Endothelial cell of umbilical vein (primary cell): ENCODE measurements at regions not wholly inside any gene's neighbourhood (a gene's known extent, or its start where the extent isn't known, plus 50 kb on each side); places are given as distances from the start of the nearest gene placed in this dataset.
"Not testable (repeated sequence)": the region's sequence is repeated elsewhere in the genome, so short reads cannot be mapped to it uniquely, and the experiment has no call there.

Source experiments
- POLR2A ChIP-seq: IDR thresholded peaks from 2 replicates; pipeline ENCODE4 v1.6.1; 2012; ENCODE audit warnings: low read depth, mild to moderate bottlenecking, control low read depth, low read length
- POLR2AphosphoS5 ChIP-seq: IDR thresholded peaks from 2 replicates; pipeline ENCODE4 v1.6.1; 2012; ENCODE audit warnings: low read depth, mild to moderate bottlenecking, control low read depth, low read length, moderate library complexity; ENCODE audit not compliant: insufficient read depth
- TF ChIP-seq, protein P1 (sequence below), 2 donors: IDR thresholded peaks; 1 replicate in 1 of 2; 2 replicates in 1 of 2; pipeline ENCODE4 v1.5.1; 2011; ENCODE audit warnings: low read length in 2 of 2, mild to moderate bottlenecking in 2 of 2, moderate library complexity in 2 of 2, control low read depth in 1 of 2, inconsistent platforms in 1 of 2, low read depth in 1 of 2; ENCODE audit not compliant: insufficient read depth in 1 of 2; ENCODE audit errors: extremely low read depth in 1 of 2

GRCh38 chr1:182225755-182226154, 164.2 kb upstream of the ZNF648 start:
- TF ChIP-seq, protein P1, sequence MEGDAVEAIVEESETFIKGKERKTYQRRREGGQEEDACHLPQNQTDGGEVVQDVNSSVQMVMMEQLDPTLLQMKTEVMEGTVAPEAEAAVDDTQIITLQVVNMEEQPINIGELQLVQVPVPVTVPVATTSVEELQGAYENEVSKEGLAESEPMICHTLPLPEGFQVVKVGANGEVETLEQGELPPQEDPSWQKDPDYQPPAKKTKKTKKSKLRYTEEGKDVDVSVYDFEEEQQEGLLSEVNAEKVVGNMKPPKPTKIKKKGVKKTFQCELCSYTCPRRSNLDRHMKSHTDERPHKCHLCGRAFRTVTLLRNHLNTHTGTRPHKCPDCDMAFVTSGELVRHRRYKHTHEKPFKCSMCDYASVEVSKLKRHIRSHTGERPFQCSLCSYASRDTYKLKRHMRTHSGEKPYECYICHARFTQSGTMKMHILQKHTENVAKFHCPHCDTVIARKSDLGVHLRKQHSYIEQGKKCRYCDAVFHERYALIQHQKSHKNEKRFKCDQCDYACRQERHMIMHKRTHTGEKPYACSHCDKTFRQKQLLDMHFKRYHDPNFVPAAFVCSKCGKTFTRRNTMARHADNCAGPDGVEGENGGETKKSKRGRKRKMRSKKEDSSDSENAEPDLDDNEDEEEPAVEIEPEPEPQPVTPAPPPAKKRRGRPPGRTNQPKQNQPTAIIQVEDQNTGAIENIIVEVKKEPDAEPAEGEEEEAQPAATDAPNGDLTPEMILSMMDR (IDR thresholded peaks at IDR 0.05; ENCODE audit: extremely low read depth in 1 of 2, insufficient read depth in 1 of 2, low read depth in 1 of 2, low read length in 2 of 2) = not testable (repeated sequence)
- not testable (repeated sequence) for TF ChIP-seq POLR2AphosphoS5, POLR2A
